Sigmoid colon (tissue), 3 donors: ENCODE measurements at regions not wholly inside any gene's neighbourhood (a gene's known extent, or its start where the extent isn't known, plus 50 kb on each side); places are given as distances from the start of the nearest gene placed in this dataset.

Source experiments
- POLR2A ChIP-seq, 2 donors: fragments of 450-650 bp; IDR thresholded peaks; one replicate each; pipeline ENCODE4 v1.6.1; 2016; ENCODE audit warnings: antibody characterized with exemption in 2 of 2, mild to moderate bottlenecking in 2 of 2, moderate library complexity in 2 of 2
- TF ChIP-seq, protein P1 (sequence below), 4 experiments: fragments of 450-650 bp in 3 of 4; fragments of 200-600 bp in 1 of 4; IDR thresholded peaks; one replicate each; pipeline ENCODE4 v1.5.1; 2016 to 2019; ENCODE audit warnings: antibody characterized with exemption in 4 of 4, mild to moderate bottlenecking in 3 of 4, moderate library complexity in 2 of 4

DNA sequence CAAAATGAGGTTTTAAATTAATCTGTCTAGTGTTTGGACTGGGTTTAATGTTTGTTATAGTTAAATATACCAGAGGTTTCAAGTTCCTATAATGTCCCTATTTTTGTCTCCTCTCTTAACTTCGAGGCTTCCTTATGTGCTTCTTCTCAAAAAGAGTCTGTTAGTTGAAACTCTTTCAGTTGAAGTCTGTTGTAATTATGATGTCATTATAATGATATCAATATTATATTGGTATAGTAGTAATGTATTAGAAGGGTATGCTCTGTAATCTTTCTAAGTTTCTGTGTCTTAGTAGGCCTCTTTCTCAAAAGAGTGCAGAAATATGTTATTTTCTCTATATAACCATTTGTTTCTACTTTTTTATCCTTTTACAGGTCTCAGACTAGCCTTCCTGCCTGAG, 1148.0 kb downstream of the NSUN3 start:
- TF ChIP-seq, protein P1, sequence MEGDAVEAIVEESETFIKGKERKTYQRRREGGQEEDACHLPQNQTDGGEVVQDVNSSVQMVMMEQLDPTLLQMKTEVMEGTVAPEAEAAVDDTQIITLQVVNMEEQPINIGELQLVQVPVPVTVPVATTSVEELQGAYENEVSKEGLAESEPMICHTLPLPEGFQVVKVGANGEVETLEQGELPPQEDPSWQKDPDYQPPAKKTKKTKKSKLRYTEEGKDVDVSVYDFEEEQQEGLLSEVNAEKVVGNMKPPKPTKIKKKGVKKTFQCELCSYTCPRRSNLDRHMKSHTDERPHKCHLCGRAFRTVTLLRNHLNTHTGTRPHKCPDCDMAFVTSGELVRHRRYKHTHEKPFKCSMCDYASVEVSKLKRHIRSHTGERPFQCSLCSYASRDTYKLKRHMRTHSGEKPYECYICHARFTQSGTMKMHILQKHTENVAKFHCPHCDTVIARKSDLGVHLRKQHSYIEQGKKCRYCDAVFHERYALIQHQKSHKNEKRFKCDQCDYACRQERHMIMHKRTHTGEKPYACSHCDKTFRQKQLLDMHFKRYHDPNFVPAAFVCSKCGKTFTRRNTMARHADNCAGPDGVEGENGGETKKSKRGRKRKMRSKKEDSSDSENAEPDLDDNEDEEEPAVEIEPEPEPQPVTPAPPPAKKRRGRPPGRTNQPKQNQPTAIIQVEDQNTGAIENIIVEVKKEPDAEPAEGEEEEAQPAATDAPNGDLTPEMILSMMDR (IDR thresholded peaks at IDR 0.05) = no peak
- TF ChIP-seq POLR2A (IDR thresholded peaks at IDR 0.05) = no peak
